Tibial artery (tissue), 4 donors: ENCODE measurements at regions not wholly inside any gene's neighbourhood (a gene's known extent, or its start where the extent isn't known, plus 50 kb on each side); places are given as distances from the start of the nearest gene placed in this dataset.

Experiments
- DNase-seq, 2 donors: peaks; one replicate each; pipeline ENCODE4 v3.0.0-alpha.2; 2019
- H3K27ac ChIP-seq, 2 donors: fragments of 200-600 bp; sonication (generic) in 1 of 2; 1 replicate in 1 of 2; 2 replicates in 1 of 2; pipeline ENCODE4 v1.5.1; 2018 to 2019; ENCODE audit warnings: mild to moderate bottlenecking in 1 of 2
- H3K27me3 ChIP-seq, 2 donors: fragments of 200-600 bp; sonication (generic) in 1 of 2; one replicate each; pipeline versions ENCODE4 v1.5.1 to v1.6.0; 2016 to 2019
- H3K36me3 ChIP-seq, 3 donors: fragments of 200-600 bp; sonication (generic) in 2 of 3; one replicate each; pipeline ENCODE4 v1.5.1; 2016 to 2019; ENCODE audit warnings: mild to moderate bottlenecking in 2 of 3
- H3K4me1 ChIP-seq, 4 donors: fragments of 200-600 bp; sonication (generic) in 2 of 4; 1 replicate in 3 of 4; 2 replicates in 1 of 4; pipeline ENCODE4 v1.5.1; 2016 to 2019
- H3K4me3 ChIP-seq, 2 donors: fragments of 200-600 bp; sonication (generic) in 1 of 2; 1 replicate in 1 of 2; 2 replicates in 1 of 2; pipeline ENCODE4 v1.5.1; 2018 to 2019; ENCODE audit warnings: mild to moderate bottlenecking in 2 of 2
- H3K9me3 ChIP-seq, 3 donors: fragments of 200-600 bp; sonication (generic) in 1 of 3; one replicate each; pipeline ENCODE4 v1.5.1; 2016 to 2019
- intact Hi-C: fragments of 100-400 bp; cut with DNase I; formaldehyde crosslinking; loops from one replicate; pipeline ENCODE4 v1.15.0; 2023; ENCODE audit warnings: low total_unique reads
- TF ChIP-seq, protein P1 (sequence below), 2 experiments: fragments of 200-600 bp in 1 of 2; fragments of 450-650 bp in 1 of 2; IDR thresholded peaks; one replicate each; pipeline ENCODE4 v1.5.1; 2017 to 2019; ENCODE audit warnings: antibody characterized with exemption in 2 of 2, mild to moderate bottlenecking in 1 of 2, moderate library complexity in 1 of 2

GRCh38 chr22:47231759-47232158, 469.3 kb downstream of the TBC1D22A start:
- H3K9me3 ChIP-seq: peaks cover 3 to 19% (median 7%) of the 10 kb centered on the region in 3 donors
- H3K27ac ChIP-seq: no peak overlapping the region
- no peak overlapping the region for H3K4me3 ChIP-seq
- H3K36me3 ChIP-seq: no peaks in the 10 kb centered on the region
- intact Hi-C loops: no loop called here
- TF ChIP-seq, protein P1, sequence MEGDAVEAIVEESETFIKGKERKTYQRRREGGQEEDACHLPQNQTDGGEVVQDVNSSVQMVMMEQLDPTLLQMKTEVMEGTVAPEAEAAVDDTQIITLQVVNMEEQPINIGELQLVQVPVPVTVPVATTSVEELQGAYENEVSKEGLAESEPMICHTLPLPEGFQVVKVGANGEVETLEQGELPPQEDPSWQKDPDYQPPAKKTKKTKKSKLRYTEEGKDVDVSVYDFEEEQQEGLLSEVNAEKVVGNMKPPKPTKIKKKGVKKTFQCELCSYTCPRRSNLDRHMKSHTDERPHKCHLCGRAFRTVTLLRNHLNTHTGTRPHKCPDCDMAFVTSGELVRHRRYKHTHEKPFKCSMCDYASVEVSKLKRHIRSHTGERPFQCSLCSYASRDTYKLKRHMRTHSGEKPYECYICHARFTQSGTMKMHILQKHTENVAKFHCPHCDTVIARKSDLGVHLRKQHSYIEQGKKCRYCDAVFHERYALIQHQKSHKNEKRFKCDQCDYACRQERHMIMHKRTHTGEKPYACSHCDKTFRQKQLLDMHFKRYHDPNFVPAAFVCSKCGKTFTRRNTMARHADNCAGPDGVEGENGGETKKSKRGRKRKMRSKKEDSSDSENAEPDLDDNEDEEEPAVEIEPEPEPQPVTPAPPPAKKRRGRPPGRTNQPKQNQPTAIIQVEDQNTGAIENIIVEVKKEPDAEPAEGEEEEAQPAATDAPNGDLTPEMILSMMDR (IDR thresholded peaks at IDR 0.05): no peak
- no peaks in the 10 kb centered on the region for H3K27me3 ChIP-seq
- H3K4me1 ChIP-seq: no peaks in the 10 kb centered on the region
- no peak for DNase-seq

DNA sequence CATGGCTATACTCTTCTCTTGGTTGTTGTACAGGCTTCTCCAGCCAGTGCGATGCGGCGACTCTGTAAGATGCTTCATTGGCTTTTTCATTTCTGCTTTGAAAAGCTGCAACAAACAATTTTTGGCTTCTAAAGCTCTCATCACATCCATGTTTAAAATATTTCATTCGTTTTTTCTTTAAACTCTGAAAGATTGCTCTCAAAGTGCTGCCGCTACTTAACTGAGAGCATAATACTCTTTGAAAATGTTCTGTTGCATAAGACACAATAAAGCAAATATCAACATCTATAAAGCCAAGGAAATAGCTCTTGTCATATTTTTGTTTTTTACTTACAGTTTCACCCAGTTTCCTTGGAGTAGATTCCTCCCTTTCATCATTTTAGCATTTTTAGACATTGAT, 468.3 kb downstream of the TBC1D22A start:
- TF ChIP-seq, protein P1 (IDR thresholded peaks at IDR 0.05): no peak
- intact Hi-C loops: no loop called here
- Histone ChIP-seq H3K36me3 (no peaks in the 10 kb centered on the region), H3K4me1 (no peaks in the 10 kb centered on the region), H3K9me3 (peaks cover 3 to 19% (median 7%) of the 10 kb centered on the region in 3 donors), H3K4me3 (no peak overlapping the region), H3K27me3 (no peaks in the 10 kb centered on the region), H3K27ac (no peak overlapping the region)
- no peak for DNase-seq

DNA sequence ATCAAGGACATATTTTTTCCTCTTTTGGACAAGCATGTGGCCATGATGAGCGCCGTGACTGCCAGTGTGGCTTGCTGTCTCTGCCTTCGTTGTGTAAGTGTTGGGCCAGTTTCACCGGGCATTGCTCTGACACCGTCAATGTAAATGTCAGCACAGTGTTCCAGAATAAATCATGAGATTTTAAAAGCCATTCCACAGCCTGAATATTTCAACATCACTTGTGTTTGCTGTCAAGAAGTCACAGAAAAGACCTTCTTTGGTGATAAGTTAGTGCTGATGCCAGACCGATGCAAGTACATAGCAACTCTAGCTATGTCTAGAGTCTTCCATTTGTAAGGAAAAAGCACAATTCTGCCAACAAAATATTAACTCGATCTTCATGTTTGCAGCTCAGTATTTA, 467.8 kb downstream of the TBC1D22A start:
- H3K9me3 ChIP-seq: peaks cover 3 to 19% (median 7%) of the 10 kb centered on the region in 3 donors
- no peaks in the 10 kb centered on the region for H3K4me1 ChIP-seq
- H3K27me3 ChIP-seq: no peaks in the 10 kb centered on the region
- TF ChIP-seq, protein P1 (IDR thresholded peaks at IDR 0.05): no peak
- H3K4me3 ChIP-seq: no peak overlapping the region
- intact Hi-C loops: no loop called here
- H3K27ac ChIP-seq: no peak overlapping the region
- DNase-seq: no peak
- no peaks in the 10 kb centered on the region for H3K36me3 ChIP-seq

DNA sequence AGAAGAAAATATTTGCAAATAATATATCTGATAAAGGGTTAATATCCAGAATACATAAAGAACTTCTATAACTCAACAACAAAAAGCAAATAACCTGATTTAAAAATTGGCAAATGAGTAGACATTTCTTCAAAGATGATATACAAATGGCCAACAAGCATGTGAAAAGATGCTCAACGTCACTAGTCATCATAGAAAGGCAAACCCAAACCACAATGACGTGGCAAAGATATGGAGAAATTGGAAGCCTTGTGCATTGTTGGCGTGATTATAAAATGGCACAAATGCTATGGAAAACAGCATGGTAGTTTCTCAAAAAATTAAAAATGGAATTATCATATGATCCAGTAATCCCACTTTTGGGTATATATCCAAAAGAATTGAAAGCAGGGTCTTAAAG, 466.3 kb downstream of the TBC1D22A start:
- TF ChIP-seq, protein P1 (IDR thresholded peaks at IDR 0.05): no peak
- intact Hi-C loops: no loop called here

DNA sequence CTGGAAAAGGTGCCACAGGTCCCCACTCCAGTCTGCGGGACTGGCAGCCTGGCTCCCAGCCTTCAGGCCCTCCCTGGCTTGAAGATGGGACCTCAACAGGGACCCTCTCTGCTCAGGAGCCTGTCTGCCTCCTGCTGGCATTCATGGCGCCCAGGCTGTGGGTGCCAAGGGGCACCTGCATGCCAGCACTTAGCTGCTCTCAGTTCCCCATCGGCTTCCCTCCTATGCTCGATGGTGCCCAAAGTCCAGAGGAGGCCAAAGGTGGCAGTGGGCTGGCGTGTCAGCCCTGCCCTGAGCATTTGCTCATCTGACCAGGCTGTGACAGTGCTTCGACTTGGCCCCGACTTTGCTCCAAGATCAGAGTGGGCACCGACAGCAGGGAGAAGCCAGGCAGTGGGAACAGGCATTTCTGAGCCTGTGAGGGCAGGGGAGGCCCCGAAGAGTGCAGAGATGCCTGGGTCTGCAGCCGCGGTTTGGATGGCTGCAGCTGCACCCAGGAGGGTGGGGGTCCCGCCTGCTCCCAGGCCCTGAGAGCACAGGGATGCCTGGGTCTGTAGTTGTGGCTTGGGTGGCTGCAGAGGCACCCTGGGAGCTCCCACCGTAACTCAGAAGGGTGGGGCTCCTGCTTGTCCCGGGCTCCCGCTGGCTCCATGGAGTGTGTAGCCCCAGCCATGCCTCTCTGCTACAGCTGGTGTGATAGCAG, 463.6 kb downstream of the TBC1D22A start:
- TF ChIP-seq, protein P1 (IDR thresholded peaks at IDR 0.05): no peak
- intact Hi-C loops: no loop called here
- Histone ChIP-seq H3K4me3 (no peak overlapping the region), H3K4me1 (no peaks in the 10 kb centered on the region), H3K27ac (no peak overlapping the region), H3K36me3 (no peaks in the 10 kb centered on the region), H3K9me3 (no peaks in the 10 kb centered on the region), H3K27me3 (no peaks in the 10 kb centered on the region)
- DNase-seq: no peak

More for the DNA sequence above, 466.3 kb downstream of the TBC1D22A start:
- no peak for DNase-seq
- Histone ChIP-seq H3K9me3 (peaks cover under 1 to 17% (median 7%) of the 10 kb centered on the region in 3 donors), H3K27ac (no peak overlapping the region), H3K27me3 (no peaks in the 10 kb centered on the region), H3K4me1 (no peaks in the 10 kb centered on the region), H3K4me3 (no peak overlapping the region), H3K36me3 (no peaks in the 10 kb centered on the region)
